GM23338 (cell line): ENCODE measurements at regions not wholly inside any gene's neighbourhood (a gene's known extent, or its start where the extent isn't known, plus 50 kb on each side); places are given as distances from the start of the nearest gene placed in this dataset.

Experiments
- EZH2 ChIP-seq: fragments of 200-600 bp; sonication (generic); IDR thresholded peaks from one replicate; pipeline ENCODE4 v1.8.0; 2017; ENCODE audit warnings: antibody characterized with exemption, mild to moderate bottlenecking, low read depth; ENCODE audit not compliant: unreplicated experiment
- JUNB ChIP-seq: IDR thresholded peaks from one replicate; pipeline ENCODE4 v1.6.1; 2016; ENCODE audit warnings: antibody characterized with exemption; ENCODE audit not compliant: unreplicated experiment
- POLR2AphosphoS5 ChIP-seq: IDR thresholded peaks from 2 replicates; pipeline ENCODE4 v1.6.1; 2016; ENCODE audit warnings: antibody characterized with exemption, low read depth
- STAT1 ChIP-seq: IDR thresholded peaks from one replicate; pipeline ENCODE4 v1.6.1; 2016; ENCODE audit warnings: antibody characterized with exemption; ENCODE audit not compliant: unreplicated experiment
- TF ChIP-seq, protein P1 (sequence below), 2 experiments: fragments of 200-600 bp in 1 of 2; sonication (generic) in 1 of 2; conservative IDR thresholded peaks; 2 replicates each; pipeline versions ENCODE4 v1.5.1 to v1.6.1; 2016 to 2017; ENCODE audit warnings: antibody characterized with exemption in 2 of 2, low read depth in 2 of 2, mild to moderate bottlenecking in 2 of 2, moderate library complexity in 1 of 2
- TF ChIP-seq, protein P2 (sequence below): IDR thresholded peaks from one replicate; pipeline ENCODE4 v1.6.1; 2018; ENCODE audit warnings: antibody characterized with exemption; ENCODE audit not compliant: unreplicated experiment

DNA sequence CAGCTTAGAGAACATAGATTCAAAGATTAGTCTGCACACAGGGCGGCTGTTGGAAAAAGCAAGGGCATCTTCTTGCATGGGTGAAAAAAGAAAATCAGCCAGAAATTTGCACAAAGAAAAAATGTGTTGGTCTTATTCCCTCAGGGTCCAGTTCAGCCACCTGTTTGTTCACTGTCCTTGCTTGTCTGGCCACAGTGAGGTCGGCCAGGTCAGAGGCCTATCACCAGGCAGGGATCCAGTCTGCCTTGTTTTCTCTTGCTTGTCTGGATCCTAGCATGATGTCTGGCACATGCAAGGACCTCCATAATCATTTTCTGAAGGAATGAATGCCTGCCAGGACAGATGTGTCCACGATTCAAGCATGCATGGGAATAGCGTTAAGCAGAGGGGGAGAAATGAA lies 359.1 kb upstream of the TBX3 start:
- TF ChIP-seq POLR2AphosphoS5: no peak
- no peak for TF ChIP-seq STAT1
- TF ChIP-seq, protein P1, sequence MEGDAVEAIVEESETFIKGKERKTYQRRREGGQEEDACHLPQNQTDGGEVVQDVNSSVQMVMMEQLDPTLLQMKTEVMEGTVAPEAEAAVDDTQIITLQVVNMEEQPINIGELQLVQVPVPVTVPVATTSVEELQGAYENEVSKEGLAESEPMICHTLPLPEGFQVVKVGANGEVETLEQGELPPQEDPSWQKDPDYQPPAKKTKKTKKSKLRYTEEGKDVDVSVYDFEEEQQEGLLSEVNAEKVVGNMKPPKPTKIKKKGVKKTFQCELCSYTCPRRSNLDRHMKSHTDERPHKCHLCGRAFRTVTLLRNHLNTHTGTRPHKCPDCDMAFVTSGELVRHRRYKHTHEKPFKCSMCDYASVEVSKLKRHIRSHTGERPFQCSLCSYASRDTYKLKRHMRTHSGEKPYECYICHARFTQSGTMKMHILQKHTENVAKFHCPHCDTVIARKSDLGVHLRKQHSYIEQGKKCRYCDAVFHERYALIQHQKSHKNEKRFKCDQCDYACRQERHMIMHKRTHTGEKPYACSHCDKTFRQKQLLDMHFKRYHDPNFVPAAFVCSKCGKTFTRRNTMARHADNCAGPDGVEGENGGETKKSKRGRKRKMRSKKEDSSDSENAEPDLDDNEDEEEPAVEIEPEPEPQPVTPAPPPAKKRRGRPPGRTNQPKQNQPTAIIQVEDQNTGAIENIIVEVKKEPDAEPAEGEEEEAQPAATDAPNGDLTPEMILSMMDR (conservative IDR thresholded peaks at IDR 0.05; ENCODE audit: low read depth in 2 of 2): no peak
- no peak for TF ChIP-seq JUNB
- no peak for TF ChIP-seq EZH2
- TF ChIP-seq, protein P2, sequence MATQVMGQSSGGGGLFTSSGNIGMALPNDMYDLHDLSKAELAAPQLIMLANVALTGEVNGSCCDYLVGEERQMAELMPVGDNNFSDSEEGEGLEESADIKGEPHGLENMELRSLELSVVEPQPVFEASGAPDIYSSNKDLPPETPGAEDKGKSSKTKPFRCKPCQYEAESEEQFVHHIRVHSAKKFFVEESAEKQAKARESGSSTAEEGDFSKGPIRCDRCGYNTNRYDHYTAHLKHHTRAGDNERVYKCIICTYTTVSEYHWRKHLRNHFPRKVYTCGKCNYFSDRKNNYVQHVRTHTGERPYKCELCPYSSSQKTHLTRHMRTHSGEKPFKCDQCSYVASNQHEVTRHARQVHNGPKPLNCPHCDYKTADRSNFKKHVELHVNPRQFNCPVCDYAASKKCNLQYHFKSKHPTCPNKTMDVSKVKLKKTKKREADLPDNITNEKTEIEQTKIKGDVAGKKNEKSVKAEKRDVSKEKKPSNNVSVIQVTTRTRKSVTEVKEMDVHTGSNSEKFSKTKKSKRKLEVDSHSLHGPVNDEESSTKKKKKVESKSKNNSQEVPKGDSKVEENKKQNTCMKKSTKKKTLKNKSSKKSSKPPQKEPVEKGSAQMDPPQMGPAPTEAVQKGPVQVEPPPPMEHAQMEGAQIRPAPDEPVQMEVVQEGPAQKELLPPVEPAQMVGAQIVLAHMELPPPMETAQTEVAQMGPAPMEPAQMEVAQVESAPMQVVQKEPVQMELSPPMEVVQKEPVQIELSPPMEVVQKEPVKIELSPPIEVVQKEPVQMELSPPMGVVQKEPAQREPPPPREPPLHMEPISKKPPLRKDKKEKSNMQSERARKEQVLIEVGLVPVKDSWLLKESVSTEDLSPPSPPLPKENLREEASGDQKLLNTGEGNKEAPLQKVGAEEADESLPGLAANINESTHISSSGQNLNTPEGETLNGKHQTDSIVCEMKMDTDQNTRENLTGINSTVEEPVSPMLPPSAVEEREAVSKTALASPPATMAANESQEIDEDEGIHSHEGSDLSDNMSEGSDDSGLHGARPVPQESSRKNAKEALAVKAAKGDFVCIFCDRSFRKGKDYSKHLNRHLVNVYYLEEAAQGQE: no peak
